Muscle layer of duodenum (tissue), 2 donors: ENCODE measurements at regions not wholly inside any gene's neighbourhood (a gene's known extent, or its start where the extent isn't known, plus 50 kb on each side); places are given as distances from the start of the nearest gene placed in this dataset.

Source experiments
- H3K27ac ChIP-seq: one replicate; pipeline ENCODE4 v1.7.0; 2013; ENCODE audit warnings: mild to moderate bottlenecking, low read length
- H3K27me3 ChIP-seq: one replicate; pipeline ENCODE4 v1.7.0; 2013; ENCODE audit warnings: low read depth, mild to moderate bottlenecking, control low read depth, low read length
- H3K36me3 ChIP-seq, 2 donors: one replicate each; pipeline ENCODE4 v1.7.0; 2013; ENCODE audit warnings: low read length in 2 of 2, control low read depth in 1 of 2, mild to moderate bottlenecking in 1 of 2; ENCODE audit not compliant: insufficient read depth in 2 of 2, control insufficient read depth in 1 of 2
- H3K4me1 ChIP-seq, 2 donors: one replicate each; pipeline ENCODE4 v1.7.0; 2013; ENCODE audit warnings: low read length in 2 of 2, mild to moderate bottlenecking in 2 of 2, control low read depth in 1 of 2, moderate library complexity in 1 of 2; ENCODE audit not compliant: insufficient read depth in 2 of 2, control insufficient read depth in 1 of 2
- H3K4me3 ChIP-seq, 2 donors: one replicate each; pipeline ENCODE4 v1.7.0; 2013; ENCODE audit warnings: low read length in 2 of 2, low read depth in 1 of 2, mild to moderate bottlenecking in 1 of 2
- H3K9me3 ChIP-seq, 2 donors: one replicate each; pipeline ENCODE4 v1.7.0; 2013; ENCODE audit warnings: low read length in 2 of 2, control low read depth in 1 of 2, mild to moderate bottlenecking in 1 of 2; ENCODE audit not compliant: control insufficient read depth in 1 of 2
- donor health status: healthy.

- Histone ChIP-seq H3K27me3 (no peaks in the 10 kb centered on the region), H3K9me3 (peaks cover 0 to under 1% of the 10 kb centered on the region in 2 donors), H3K36me3 (no peaks in the 10 kb centered on the region), H3K4me3 (no peak overlapping the region), H3K4me1 (no peaks in the 10 kb centered on the region), H3K27ac (no peak overlapping the region)
These were observed 53.6 kb upstream of the E2F3 start for GRCh38 chr6:20348041-20348440.

GRCh38 chr6:20349225-20349624, 52.5 kb upstream of the E2F3 start:
- Histone ChIP-seq H3K4me3 (no peak overlapping the region), H3K27me3 (no peaks in the 10 kb centered on the region), H3K9me3 (peaks cover 0 to 5% of the 10 kb centered on the region in 2 donors), H3K27ac (no peak overlapping the region), H3K4me1 (no peaks in the 10 kb centered on the region), H3K36me3 (no peaks in the 10 kb centered on the region)

GRCh38 chr6:20350215-20350614, 51.5 kb upstream of the E2F3 start:
- no peaks in the 10 kb centered on the region for H3K4me1 ChIP-seq
- H3K4me3 ChIP-seq, result no peak overlapping the region
- no peaks in the 10 kb centered on the region for H3K36me3 ChIP-seq
- no peak overlapping the region for H3K27ac ChIP-seq
- H3K27me3 ChIP-seq, result no peaks in the 10 kb centered on the region
- H3K9me3 ChIP-seq, result peaks cover 0 to 5% of the 10 kb centered on the region in 2 donors

GRCh38 chr6:20351534-20351933, 50.1 kb upstream of the E2F3 start:
- H3K27ac ChIP-seq, result no peak overlapping the region
- no peaks in the 10 kb centered on the region for H3K27me3 ChIP-seq
- peaks cover 0 to 5% of the 10 kb centered on the region in 2 donors for H3K9me3 ChIP-seq
- H3K4me1 ChIP-seq, result no peaks in the 10 kb centered on the region
- no peaks in the 10 kb centered on the region for H3K36me3 ChIP-seq
- no peak overlapping the region for H3K4me3 ChIP-seq
